Astrocyte (in vitro differentiated cells and primary cell): ENCODE measurements at regions not wholly inside any gene's neighbourhood (a gene's known extent, or its start where the extent isn't known, plus 50 kb on each side); places are given as distances from the start of the nearest gene placed in this dataset.

Experiments
- CTCF ChIP-seq: IDR thresholded peaks from 2 replicates; pipeline ENCODE4 v1.5.1; 2011; ENCODE audit warnings: low read depth, mild to moderate bottlenecking, inconsistent platforms, low read length, moderate library complexity; ENCODE audit not compliant: insufficient read depth
- EZH2 ChIP-seq: IDR thresholded peaks from 2 replicates; pipeline ENCODE4 v1.6.1; 2012; ENCODE audit warnings: mild to moderate bottlenecking, low read length, inconsistent platforms; ENCODE audit not compliant: insufficient read depth

GRCh38 chr4:82284858-82285805, 88.7 kb downstream of the HNRNPD start:
- TF ChIP-seq CTCF (peak; percentile 61), EZH2 (no peak)
